GM10248 (cell line): ENCODE measurements at regions not wholly inside any gene's neighbourhood (a gene's known extent, or its start where the extent isn't known, plus 50 kb on each side); places are given as distances from the start of the nearest gene placed in this dataset.
A peak's percentile ranks its signal among the peaks of the same experiment; 100 is the strongest.

Experiments used
- CTCF ChIA-PET: fragments of 300-600 bp; sonication (Branson Sonifier 250); formaldehyde crosslinking; extraction: SDS; loops from one replicate; lab custom pipeline; 2021; ENCODE audit warnings: antibody characterized with exemption; lab: Yijun Ruan, JAX
- POLR2A ChIA-PET: fragments of 350-650 bp; sonication (Branson Sonifier 250); formaldehyde crosslinking; extraction: SDS; loops from one replicate; lab custom pipeline; 2020; ENCODE audit warnings: antibody characterized with exemption; lab: Yijun Ruan, JAX
- DNase-seq: peaks from one replicate; pipeline ENCODE4 v3.0.0; 2012; ENCODE audit errors: extremely low spot score
- TF ChIP-seq, protein P1 (sequence below): IDR thresholded peaks from 2 replicates; pipeline ENCODE4 v1.5.1; 2012; ENCODE audit warnings: mild to moderate bottlenecking, low read depth; ENCODE audit errors: extremely low read depth, missing control alignments, control extremely low read depth

DNA sequence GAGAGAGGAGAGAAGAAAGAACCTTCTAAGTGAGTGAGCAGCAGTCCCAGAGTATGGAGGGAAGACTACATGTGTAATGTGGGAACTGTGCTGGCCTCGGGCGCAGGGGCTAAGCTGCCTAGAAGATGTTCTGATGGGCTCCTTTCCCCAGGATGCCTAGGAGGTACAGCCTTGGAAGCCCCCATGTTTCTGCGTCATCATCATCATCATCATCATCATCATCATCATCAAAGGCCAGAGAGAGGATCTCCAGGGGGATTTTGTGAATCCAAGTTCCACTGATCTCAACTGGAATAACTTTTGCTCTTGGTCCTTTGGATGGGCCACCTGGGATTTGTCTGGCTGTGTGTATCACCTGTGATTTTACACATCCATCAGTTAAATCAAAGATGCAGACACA lies 86.0 kb downstream of the BUB3 start:
- POLR2A ChIA-PET, result no interaction called here
- TF ChIP-seq, protein P1, sequence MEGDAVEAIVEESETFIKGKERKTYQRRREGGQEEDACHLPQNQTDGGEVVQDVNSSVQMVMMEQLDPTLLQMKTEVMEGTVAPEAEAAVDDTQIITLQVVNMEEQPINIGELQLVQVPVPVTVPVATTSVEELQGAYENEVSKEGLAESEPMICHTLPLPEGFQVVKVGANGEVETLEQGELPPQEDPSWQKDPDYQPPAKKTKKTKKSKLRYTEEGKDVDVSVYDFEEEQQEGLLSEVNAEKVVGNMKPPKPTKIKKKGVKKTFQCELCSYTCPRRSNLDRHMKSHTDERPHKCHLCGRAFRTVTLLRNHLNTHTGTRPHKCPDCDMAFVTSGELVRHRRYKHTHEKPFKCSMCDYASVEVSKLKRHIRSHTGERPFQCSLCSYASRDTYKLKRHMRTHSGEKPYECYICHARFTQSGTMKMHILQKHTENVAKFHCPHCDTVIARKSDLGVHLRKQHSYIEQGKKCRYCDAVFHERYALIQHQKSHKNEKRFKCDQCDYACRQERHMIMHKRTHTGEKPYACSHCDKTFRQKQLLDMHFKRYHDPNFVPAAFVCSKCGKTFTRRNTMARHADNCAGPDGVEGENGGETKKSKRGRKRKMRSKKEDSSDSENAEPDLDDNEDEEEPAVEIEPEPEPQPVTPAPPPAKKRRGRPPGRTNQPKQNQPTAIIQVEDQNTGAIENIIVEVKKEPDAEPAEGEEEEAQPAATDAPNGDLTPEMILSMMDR, result no peak
- CTCF ChIA-PET, result interaction anchor here (1.0 to 2.4 kb wide), 5 partner anchors 9 to 44 kb away, joined by 3 to 10 read pairs (median 3); no protein-coding TSS in a partner anchor
- no peak for DNase-seq

DNA sequence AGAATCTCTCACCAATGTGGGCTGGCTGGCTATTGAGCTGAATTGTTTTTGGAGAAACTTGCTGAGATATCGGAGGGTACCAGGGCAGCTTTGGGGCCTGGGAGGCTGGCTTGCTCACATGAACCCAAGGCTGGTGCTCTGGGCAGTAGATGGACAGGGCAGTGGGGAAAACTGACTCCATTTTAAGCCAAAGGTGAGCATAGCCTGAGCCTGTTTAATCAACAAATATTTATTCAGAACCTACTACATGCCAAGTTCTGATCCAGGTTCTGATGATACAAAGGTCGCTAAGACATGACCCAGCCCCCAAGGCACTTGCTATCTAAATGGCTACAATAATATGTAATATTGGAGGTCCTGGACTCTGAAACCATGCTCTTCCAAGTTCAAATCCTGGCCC lies 86.6 kb downstream of the BUB3 start:
- ChIA-PET POLR2A (no interaction called here), CTCF (interaction anchor here (1.0 to 2.4 kb wide), 5 partner anchors 8 to 44 kb away, joined by 3 to 10 read pairs (median 3); no protein-coding TSS in a partner anchor)
- TF ChIP-seq, protein P1, result no peak

DNA sequence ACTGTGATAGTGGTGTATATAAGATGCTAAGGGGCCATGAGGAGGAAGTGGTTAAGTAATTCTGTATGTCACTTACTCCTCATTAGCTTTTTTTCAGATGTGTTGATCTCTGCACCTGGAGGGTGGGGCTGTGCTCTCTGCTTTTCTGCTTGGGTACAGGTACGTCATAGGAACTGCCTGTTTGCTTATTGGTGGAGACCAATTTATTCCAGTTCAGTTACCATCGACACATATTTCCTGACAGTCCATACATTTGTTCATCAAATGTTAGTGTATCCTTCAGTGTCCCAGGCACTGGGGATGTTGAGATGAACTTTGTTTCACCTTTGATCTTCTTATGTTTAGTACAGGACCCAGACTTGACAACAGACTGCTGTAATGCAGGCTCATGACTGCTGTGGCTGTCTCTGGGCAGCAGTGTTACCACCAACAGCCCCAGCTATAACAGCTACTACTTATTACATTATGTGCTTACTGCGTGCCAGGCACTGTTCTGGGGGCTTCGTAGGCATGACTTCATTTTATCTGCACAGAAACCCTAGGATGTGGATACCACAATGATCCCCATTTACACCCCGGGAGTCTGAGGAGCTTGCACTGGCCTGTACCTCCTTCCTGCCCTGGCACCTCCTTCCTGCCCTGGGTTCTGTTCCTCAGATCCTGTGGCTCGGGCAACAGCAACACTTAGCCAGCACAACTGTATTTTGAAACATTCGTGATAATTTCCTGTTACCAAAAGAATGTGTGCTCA lies 87.4 kb downstream of the BUB3 start:
- TF ChIP-seq, protein P1, result no peak
- peak; percentile 18 for DNase-seq
- CTCF ChIA-PET, result interaction anchor here (1.0 to 2.4 kb wide), 7 partner anchors 8 to 198 kb away, joined by 3 to 10 read pairs (median 4); no protein-coding TSS in a partner anchor
- POLR2A ChIA-PET, result no interaction called here

More for the DNA sequence above, 86.6 kb downstream of the BUB3 start:
- DNase-seq, result no peak

DNA sequence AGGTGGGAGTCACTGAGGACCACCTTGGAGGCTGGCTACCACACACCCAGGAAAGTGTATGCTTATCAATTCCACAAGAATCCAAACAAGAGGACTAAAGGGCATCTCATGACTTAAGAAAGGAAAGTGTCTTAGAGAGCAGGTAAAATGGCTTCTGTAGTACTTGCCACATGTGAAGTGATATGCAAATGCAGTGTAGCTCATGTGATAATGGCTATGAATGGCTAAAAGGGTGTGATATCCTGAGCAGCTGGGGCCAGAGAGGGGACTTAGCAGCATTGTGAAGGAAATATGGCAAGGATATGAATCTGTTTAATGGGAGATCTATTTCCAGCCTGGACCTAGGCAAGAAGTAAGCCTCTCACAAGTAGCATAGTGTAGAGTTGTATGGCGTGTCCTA lies 90.5 kb downstream of the BUB3 start:
- no peak for DNase-seq
- TF ChIP-seq, protein P1, result no peak
- ChIA-PET POLR2A (no interaction called here), CTCF (interaction anchor here (1.0 kb wide), 2 partner anchors 8 to 23 kb away, joined by 3 read pairs; no protein-coding TSS in a partner anchor)

DNA sequence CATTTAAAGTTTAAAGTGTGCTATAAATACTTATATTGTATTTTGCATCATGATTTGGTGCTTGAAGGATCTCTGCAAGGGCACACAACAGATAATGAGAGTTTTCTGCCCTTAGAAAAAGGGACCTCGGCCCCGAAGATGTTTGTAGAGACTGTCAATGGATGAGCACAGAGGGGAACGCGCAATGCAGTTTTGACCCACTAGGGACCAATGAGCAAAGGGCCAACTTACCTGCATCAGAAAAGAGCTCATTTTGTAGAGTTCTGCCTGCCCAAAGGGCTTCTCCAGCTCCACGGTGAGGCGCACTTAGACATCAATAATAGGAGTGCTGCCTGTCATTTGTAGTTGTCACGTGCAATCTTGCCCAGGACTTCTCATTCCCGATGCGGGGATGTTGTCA lies 91.1 kb downstream of the BUB3 start:
- TF ChIP-seq, protein P1, result no peak
- DNase-seq, result no peak
- ChIA-PET POLR2A (no interaction called here), CTCF (interaction anchor here (1.0 kb wide), 2 partner anchors 9 to 23 kb away, joined by 3 read pairs; no protein-coding TSS in a partner anchor)

DNA sequence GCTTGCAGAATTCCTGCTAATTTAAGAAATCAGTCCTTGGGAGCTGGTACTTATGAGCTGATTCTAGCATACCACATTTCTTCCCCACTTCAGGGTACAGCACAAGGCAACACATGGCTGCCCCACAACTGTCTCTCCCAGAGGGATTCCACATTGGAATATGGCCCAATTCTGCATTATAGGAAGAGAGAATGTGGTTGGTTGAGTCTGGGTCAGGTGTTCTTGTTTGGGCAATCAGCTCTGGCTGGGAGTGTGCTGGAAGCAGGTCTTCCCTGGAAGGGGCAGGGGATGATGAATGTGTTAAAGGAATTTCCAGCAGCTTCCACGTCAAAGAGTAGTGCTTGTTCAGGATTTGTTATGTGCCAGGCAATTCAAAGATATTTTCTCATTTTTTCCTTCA lies 95.7 kb downstream of the BUB3 start:
- ChIA-PET CTCF (interaction anchor here (1.4 to 3.1 kb wide), 3 partner anchors 10 to 17 kb away, joined by 6 to 10 read pairs (median 8); no protein-coding TSS in a partner anchor), POLR2A (no interaction called here)
- TF ChIP-seq, protein P1, result no peak
- no peak for DNase-seq
